K562 (cell line): ENCODE measurements at regions not wholly inside any gene's neighbourhood (a gene's known extent, or its start where the extent isn't known, plus 50 kb on each side); places are given as distances from the start of the nearest gene placed in this dataset.

Source experiments
- ATAC-seq: fragments of 200-7000 bp; cut with Tn5 transposase; 3 replicates; pipeline ENCODE4 v1.9.1; 2020; ENCODE audit warnings: moderate library complexity
- BruUV-seq: library from RNA; stranded (reverse); fragments of 400-500 nt; replicated peaks from 2 replicates; lab custom pipeline; 2021; lab: Mats Ljungman, UMichigan
- CTCF ChIA-PET: fragments of 300-600 bp; formaldehyde crosslinking; extraction: SDS; loops from one replicate; lab custom pipeline; 2021; ENCODE audit warnings: low intra/inter-chr PET ratio; lab: Yijun Ruan, JAX
- POLR2A ChIA-PET: fragments of 300-600, 350-650 bp; sonication (Branson Sonifier 250); formaldehyde crosslinking; extraction: SDS; loops from one replicate; lab custom pipeline; 2021; ENCODE audit warnings: antibody characterized with exemption, inconsistent platforms; lab: Yijun Ruan, JAX
- DNase-seq, 4 experiments: peaks; one replicate each; pipeline versions ENCODE4 v3.0.0 to v3.0.0-alpha.2; 2011 to 2018; ENCODE audit warnings: low spot score in 3 of 4, mixed read lengths in 3 of 4; ENCODE audit errors: extremely low read depth in 1 of 4
- FAIRE-seq: peaks from 2 replicates; lab custom pipeline; 2011; peaks lifted over from hg19 to GRCh38; lab: Jason Lieb, UNC
- H2AFZ ChIP-seq: 2 replicates; pipeline ENCODE4 v1.6.0; 2011; ENCODE audit warnings: low read depth, low read length, control low read depth, inconsistent platforms
- H3K27ac ChIP-seq: fragments of 200-600 bp; 3 replicates; pipeline ENCODE4 v1.8.0; 2011; ENCODE audit warnings: low read depth, mild to moderate bottlenecking, control low read depth, inconsistent platforms, low read length, moderate library complexity, mixed read lengths; ENCODE audit errors: extremely low read depth
- H3K27me3 ChIP-seq, 2 experiments: fragments of 300-600 bp in 1 of 2; 2 replicates in 1 of 2; 3 replicates in 1 of 2; pipeline versions ENCODE4 v1.6.0 to v1.8.0; 2011; ENCODE audit warnings: inconsistent platforms in 2 of 2, low read length in 2 of 2, mild to moderate bottlenecking in 1 of 2, mixed read lengths in 1 of 2, moderate library complexity in 1 of 2; ENCODE audit not compliant: control insufficient read depth in 2 of 2, insufficient read depth in 2 of 2
- H3K36me3 ChIP-seq: fragments of 300-600 bp; 3 replicates; pipeline ENCODE4 v1.8.0; 2011; ENCODE audit warnings: mild to moderate bottlenecking, low read length, inconsistent platforms; ENCODE audit not compliant: control insufficient read depth, insufficient read depth
- H3K4me1 ChIP-seq, 2 experiments: fragments of 200-600 bp in 1 of 2; replicated peaks in 1 of 2; 2 replicates in 1 of 2; 3 replicates in 1 of 2; pipeline versions ENCODE4 v1.5.1 to v1.8.0; 2011; ENCODE audit warnings: inconsistent platforms in 2 of 2, low read length in 2 of 2, mild to moderate bottlenecking in 1 of 2, mixed read lengths in 1 of 2, moderate library complexity in 1 of 2; ENCODE audit not compliant: control insufficient read depth in 2 of 2, insufficient read depth in 2 of 2
- H3K4me2 ChIP-seq: 2 replicates; pipeline ENCODE4 v1.6.1; 2011; ENCODE audit warnings: low read length, control low read depth, inconsistent platforms, mixed read lengths; ENCODE audit not compliant: insufficient read depth
- H3K4me3 ChIP-seq: fragments of 200-600 bp; sonication (generic), shearing (Covaris generic); 2 replicates; pipeline ENCODE4 v1.5.1; 2016; ENCODE audit warnings: control low read depth, inconsistent platforms
- H3K79me2 ChIP-seq: fragments of 200-600 bp; 3 replicates; pipeline ENCODE4 v1.8.0; 2011; ENCODE audit warnings: low read length, inconsistent platforms; ENCODE audit not compliant: control insufficient read depth, insufficient read depth
- H3K9ac ChIP-seq, 2 experiments: 2 replicates each; pipeline versions ENCODE4 v1.6.0 to v1.6.1; 2011; ENCODE audit warnings: low read depth in 2 of 2, low read length in 2 of 2, control low read depth in 1 of 2, inconsistent platforms in 1 of 2, mild to moderate bottlenecking in 1 of 2, mixed read lengths in 1 of 2; ENCODE audit not compliant: insufficient read depth in 1 of 2
- H3K9me1 ChIP-seq: one replicate; pipeline ENCODE4 v1.6.0; 2011; ENCODE audit warnings: inconsistent platforms, mild to moderate bottlenecking, low read length, moderate library complexity; ENCODE audit not compliant: control insufficient read depth, insufficient read depth
- H3K9me3 ChIP-seq: replicated peaks from 2 replicates; pipeline ENCODE4 v1.5.1; 2011; ENCODE audit warnings: low read depth, low read length, inconsistent platforms; ENCODE audit not compliant: control insufficient read depth, insufficient read depth
- H4K20me1 ChIP-seq: replicated peaks from 2 replicates; pipeline ENCODE4 v1.6.1; 2011; ENCODE audit warnings: low read length, inconsistent platforms, mixed read lengths; ENCODE audit not compliant: control insufficient read depth, insufficient read depth
- ARHGAP35 ChIP-seq: fragments of 450-650 bp; IDR thresholded peaks from 2 replicates; pipeline ENCODE4 v1.6.1; 2018; ENCODE audit not compliant: partially characterized antibody
- ARID2 ChIP-seq: fragments of 450-650 bp; IDR thresholded peaks from 2 replicates; pipeline ENCODE4 v1.6.1; 2017; ENCODE audit warnings: antibody characterized with exemption, mild to moderate bottlenecking
- DIDO1 ChIP-seq: fragments of 450-650 bp; IDR thresholded peaks from 2 replicates; pipeline ENCODE4 v1.6.1; 2016; ENCODE audit warnings: low read depth, missing biosample characterization, missing genetic modification characterization
- ELF4 ChIP-seq: fragments of 450-650 bp; formaldehyde crosslinking; IDR thresholded peaks from 2 replicates; pipeline ENCODE4 v1.4.0; 2022; ENCODE audit warnings: missing genetic modification characterization
- FOS ChIP-seq: IDR thresholded peaks from 3 replicates; pipeline ENCODE4 v1.6.1; 2011; ENCODE audit not compliant: insufficient read length; ENCODE audit errors: extremely low read depth
- FOXP1 ChIP-seq: sonication (generic); formaldehyde crosslinking; IDR thresholded peaks from 2 replicates; pipeline ENCODE4 v1.8.0; 2022; ENCODE audit warnings: mild to moderate bottlenecking, missing genetic modification reagents
- GABPA ChIP-seq: fragments of 200-800 bp; sonication (Bioruptor generic); conservative IDR thresholded peaks from 2 replicates; pipeline ENCODE4 v1.6.1; 2016; ENCODE audit warnings: low read depth, missing genetic modification characterization, missing compliant biosample characterization
- HDAC2 ChIP-seq: fragments of 450-650 bp; IDR thresholded peaks from 2 replicates; pipeline ENCODE4 v1.6.1; 2016; ENCODE audit warnings: mild to moderate bottlenecking
- HDAC3 ChIP-seq: fragments of 450-650 bp; IDR thresholded peaks from 2 replicates; pipeline ENCODE4 v1.6.1; 2018; ENCODE audit warnings: borderline replicate concordance, mild to moderate bottlenecking, moderate library complexity; ENCODE audit not compliant: partially characterized antibody
- MAFF ChIP-seq: IDR thresholded peaks from 2 replicates; pipeline ENCODE4 v1.6.1; 2012; ENCODE audit warnings: low read length, improper control_type of control experiment
- NFE2L1 ChIP-seq: fragments of 450-650 bp; IDR thresholded peaks from 2 replicates; pipeline ENCODE4 v1.6.1; 2016; ENCODE audit warnings: missing genetic modification characterization, low read depth, mild to moderate bottlenecking, missing compliant biosample characterization, moderate library complexity, borderline replicate concordance
- PHF21A ChIP-seq: fragments of 450-650 bp; IDR thresholded peaks from 2 replicates; pipeline ENCODE4 v1.6.1; 2017; ENCODE audit warnings: low read depth, borderline replicate concordance
- TOE1 ChIP-seq, 2 experiments: fragments of 450-650 bp in 1 of 2; sonication (generic) in 1 of 2; formaldehyde crosslinking in 1 of 2; IDR thresholded peaks; 2 replicates each; pipeline versions ENCODE4 v1.7.1 to v1.8.0; 2016 to 2022; ENCODE audit warnings: borderline replicate concordance in 2 of 2, mild to moderate bottlenecking in 2 of 2, antibody characterized with exemption in 1 of 2, inconsistent platforms in 1 of 2, low read depth in 1 of 2, missing genetic modification reagents in 1 of 2, moderate library complexity in 1 of 2
- ZNF3 ChIP-seq: fragments of 250-450 bp; sonication (Bioruptor Pico); IDR thresholded peaks from 2 replicates; pipeline ENCODE4 v1.5.0; 2021; ENCODE audit warnings: mild to moderate bottlenecking, moderate library complexity
- ZNF583 ChIP-seq: fragments of 250-450 bp; sonication (Bioruptor Pico); IDR thresholded peaks from 2 replicates; pipeline ENCODE4 v1.4.0; 2020
- WGBS: fragments of 100-300 bp; shearing (Covaris generic); methylation state at CpG from one replicate; pipeline ENCODE4 v1.1.6; 2016; ENCODE audit warnings: low coverage, mixed read lengths; ENCODE audit not compliant: insufficient coverage; ENCODE audit errors: missing lambda C conversion rate; 5-methylcytosine and 5-hydroxymethylcytosine counted together
- in situ Hi-C: fragments of 300-500 bp; cut with MboI; formaldehyde crosslinking; loops from 4 replicates; pipeline ENCODE4 v1.15.0; 2018; ENCODE audit warnings: inconsistent platforms, mixed read lengths
- intact Hi-C: fragments of 100-400 bp; cut with micrococcal nuclease; formaldehyde crosslinking; loops from 2 replicates; pipeline ENCODE4 v1.14.2; 2022
- TF ChIP-seq, protein P1 (sequence below): sonication (generic); formaldehyde crosslinking; IDR thresholded peaks from 2 replicates; pipeline ENCODE4 v1.8.1; 2022; ENCODE audit warnings: missing genetic modification reagents
- TF ChIP-seq, protein P2 (sequence below): sonication (generic); formaldehyde crosslinking; IDR thresholded peaks from 2 replicates; pipeline ENCODE4 v1.8.1; 2022; ENCODE audit warnings: missing genetic modification reagents
- TF ChIP-seq, protein P3 (sequence below): fragments of 450-650 bp; conservative IDR thresholded peaks from 2 replicates; pipeline ENCODE4 v1.6.1; 2016; ENCODE audit warnings: missing genetic modification characterization, low read depth, mild to moderate bottlenecking, missing compliant biosample characterization, moderate library complexity
- TF ChIP-seq, protein P4 (sequence below): fragments of 450-650 bp; IDR thresholded peaks from 2 replicates; pipeline ENCODE4 v1.6.1; 2016; ENCODE audit warnings: missing biosample characterization, missing genetic modification characterization

DNA sequence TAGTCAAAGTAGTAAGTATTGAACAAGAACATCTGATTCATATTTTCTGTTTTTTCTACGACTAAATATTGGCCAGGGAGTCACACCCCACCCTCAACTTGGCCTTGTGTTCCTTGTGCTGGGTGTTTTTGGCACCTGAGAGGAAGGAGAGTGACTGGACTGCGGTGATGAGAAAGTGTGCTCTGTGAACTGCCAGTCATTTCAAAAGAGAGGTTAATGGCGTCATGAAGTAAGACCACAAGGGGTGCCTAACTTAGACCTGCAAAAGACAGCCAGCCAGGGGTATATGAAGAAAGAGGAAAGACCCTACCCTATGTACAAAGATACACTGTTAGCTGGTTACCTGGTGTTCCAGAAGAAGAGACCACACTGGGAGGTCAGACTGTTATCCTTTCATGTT, 58.4 kb upstream of the COL8A1 start:
- no peak for FAIRE-seq
- no peaks in the 10 kb centered on the region for H3K79me2 ChIP-seq
- no peaks in the 10 kb centered on the region for H3K27me3 ChIP-seq
- H2AFZ ChIP-seq = no peak overlapping the region
- no peak overlapping the region for H3K4me2 ChIP-seq
- TF ChIP-seq, protein P1, sequence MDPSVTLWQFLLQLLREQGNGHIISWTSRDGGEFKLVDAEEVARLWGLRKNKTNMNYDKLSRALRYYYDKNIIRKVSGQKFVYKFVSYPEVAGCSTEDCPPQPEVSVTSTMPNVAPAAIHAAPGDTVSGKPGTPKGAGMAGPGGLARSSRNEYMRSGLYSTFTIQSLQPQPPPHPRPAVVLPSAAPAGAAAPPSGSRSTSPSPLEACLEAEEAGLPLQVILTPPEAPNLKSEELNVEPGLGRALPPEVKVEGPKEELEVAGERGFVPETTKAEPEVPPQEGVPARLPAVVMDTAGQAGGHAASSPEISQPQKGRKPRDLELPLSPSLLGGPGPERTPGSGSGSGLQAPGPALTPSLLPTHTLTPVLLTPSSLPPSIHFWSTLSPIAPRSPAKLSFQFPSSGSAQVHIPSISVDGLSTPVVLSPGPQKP = no peak
- TF ChIP-seq, protein P2, sequence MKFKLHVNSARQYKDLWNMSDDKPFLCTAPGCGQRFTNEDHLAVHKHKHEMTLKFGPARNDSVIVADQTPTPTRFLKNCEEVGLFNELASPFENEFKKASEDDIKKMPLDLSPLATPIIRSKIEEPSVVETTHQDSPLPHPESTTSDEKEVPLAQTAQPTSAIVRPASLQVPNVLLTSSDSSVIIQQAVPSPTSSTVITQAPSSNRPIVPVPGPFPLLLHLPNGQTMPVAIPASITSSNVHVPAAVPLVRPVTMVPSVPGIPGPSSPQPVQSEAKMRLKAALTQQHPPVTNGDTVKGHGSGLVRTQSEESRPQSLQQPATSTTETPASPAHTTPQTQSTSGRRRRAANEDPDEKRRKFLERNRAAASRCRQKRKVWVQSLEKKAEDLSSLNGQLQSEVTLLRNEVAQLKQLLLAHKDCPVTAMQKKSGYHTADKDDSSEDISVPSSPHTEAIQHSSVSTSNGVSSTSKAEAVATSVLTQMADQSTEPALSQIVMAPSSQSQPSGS (CRISPR knock-in tag) = no peak
- TF ChIP-seq HDAC2 = no peak
- TF ChIP-seq DIDO1 (tag) = no peak
- no peak for TF ChIP-seq NFE2L1 (tag)
- TF ChIP-seq PHF21A = no peak
- no peak for TF ChIP-seq HDAC3
- no peak for TF ChIP-seq ARHGAP35
- no peak for TF ChIP-seq ZNF583 (CRISPR knock-in tag)
- no peak for TF ChIP-seq ELF4 (CRISPR knock-in tag)
- no peak for TF ChIP-seq MAFF
- TF ChIP-seq FOS = no peak
- TF ChIP-seq, protein P3, sequence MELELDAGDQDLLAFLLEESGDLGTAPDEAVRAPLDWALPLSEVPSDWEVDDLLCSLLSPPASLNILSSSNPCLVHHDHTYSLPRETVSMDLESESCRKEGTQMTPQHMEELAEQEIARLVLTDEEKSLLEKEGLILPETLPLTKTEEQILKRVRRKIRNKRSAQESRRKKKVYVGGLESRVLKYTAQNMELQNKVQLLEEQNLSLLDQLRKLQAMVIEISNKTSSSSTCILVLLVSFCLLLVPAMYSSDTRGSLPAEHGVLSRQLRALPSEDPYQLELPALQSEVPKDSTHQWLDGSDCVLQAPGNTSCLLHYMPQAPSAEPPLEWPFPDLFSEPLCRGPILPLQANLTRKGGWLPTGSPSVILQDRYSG (tag) = no peak
- no peak for TF ChIP-seq FOXP1 (CRISPR knock-in tag)
- TF ChIP-seq, protein P4, sequence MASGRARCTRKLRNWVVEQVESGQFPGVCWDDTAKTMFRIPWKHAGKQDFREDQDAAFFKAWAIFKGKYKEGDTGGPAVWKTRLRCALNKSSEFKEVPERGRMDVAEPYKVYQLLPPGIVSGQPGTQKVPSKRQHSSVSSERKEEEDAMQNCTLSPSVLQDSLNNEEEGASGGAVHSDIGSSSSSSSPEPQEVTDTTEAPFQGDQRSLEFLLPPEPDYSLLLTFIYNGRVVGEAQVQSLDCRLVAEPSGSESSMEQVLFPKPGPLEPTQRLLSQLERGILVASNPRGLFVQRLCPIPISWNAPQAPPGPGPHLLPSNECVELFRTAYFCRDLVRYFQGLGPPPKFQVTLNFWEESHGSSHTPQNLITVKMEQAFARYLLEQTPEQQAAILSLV (tag) = no peak
- TF ChIP-seq ZNF3 (CRISPR knock-in tag) = no peak
- no peak for TF ChIP-seq GABPA
- no peak for TF ChIP-seq TOE1 (IDR thresholded peaks at IDR 0.05; ENCODE audit: borderline replicate concordance)
- no peak for TF ChIP-seq TOE1 (CRISPR knock-in tag; IDR thresholded peaks at IDR 0.05; ENCODE audit: borderline replicate concordance, low read depth)
- TF ChIP-seq ARID2 = no peak
- H3K27ac ChIP-seq = no peak overlapping the region
- no peaks in the 10 kb centered on the region for H3K9me1 ChIP-seq
- no peaks in the 10 kb centered on the region for H3K36me3 ChIP-seq
- ATAC-seq = no peak
- H3K9me3 ChIP-seq = no peaks in the 10 kb centered on the region
- DNase-seq = no peak
- H4K20me1 ChIP-seq = no peaks in the 10 kb centered on the region
- H3K9ac ChIP-seq = no peak overlapping the region
- in situ Hi-C loops (no loop called here), intact Hi-C loops (no loop called here)
- no TSS peak for BruUV-seq
- ChIA-PET POLR2A (no interaction called here), CTCF (no interaction called here)
- 0% methylated on average over 3 of the region's 3 CpGs for WGBS
- H3K4me3 ChIP-seq = no peak overlapping the region
- no peaks in the 10 kb centered on the region for H3K4me1 ChIP-seq
